ENCODE measurements at regions not wholly inside any gene's neighbourhood (a gene's known extent, or its start where the extent isn't known, plus 50 kb on each side); places are given as distances from the start of the nearest gene placed in this dataset.

DNA sequence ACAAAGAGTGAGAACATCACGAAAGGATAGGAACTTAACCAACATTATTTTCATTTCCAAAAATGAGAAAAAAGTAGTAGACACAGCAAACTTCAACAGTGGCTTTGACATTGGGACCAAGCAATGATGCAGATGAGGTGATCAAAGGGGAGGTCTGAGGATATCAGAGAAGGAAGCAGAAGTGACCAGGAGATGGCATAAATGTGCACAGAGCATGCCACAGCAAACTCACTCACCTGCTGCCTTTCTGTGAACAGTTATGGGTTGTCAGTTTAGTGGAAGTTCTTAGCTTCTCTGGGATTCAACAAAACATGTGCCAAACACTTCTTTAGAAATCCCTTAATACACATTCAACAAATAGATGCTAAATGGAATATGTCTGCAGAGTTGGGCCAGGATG lies 290.1 kb downstream of the PLPP3 start:
- Histone ChIP-seq H4K91ac (ENCODE audit: low read depth, low read length) (no peak overlapping the region), H2AFZ (ENCODE audit: insufficient read depth, low read length, poor library complexity) (no peak overlapping the region), H3K9ac (ENCODE audit: low read length) (no peak overlapping the region), H4K12ac (ENCODE audit: low read depth, low read length) (no peak overlapping the region), H2BK12ac (ENCODE audit: low read length) (no peak overlapping the region), H3K4me1 (ENCODE audit: control insufficient read depth in 1 of 2, insufficient read depth in 2 of 2, low read length in 2 of 2) (peaks cover 20 to 24% of the 10 kb centered on the region in 2 experiments), H3K18ac (ENCODE audit: low read length) (no peak overlapping the region), H4K8ac (ENCODE audit: low read depth, low read length) (no peak overlapping the region), H3K23ac (ENCODE audit: low read length) (no peak overlapping the region), H2AK5ac (ENCODE audit: low read length) (no peak overlapping the region), H3K79me1 (ENCODE audit: low read length) (peaks cover 4% of the 10 kb centered on the region), H2BK5ac (ENCODE audit: low read depth, low read length, poor library complexity) (no peak overlapping the region), H3K4ac (ENCODE audit: low read depth, low read length) (no peak overlapping the region), H3K14ac (ENCODE audit: low read length) (no peak overlapping the region), H3K79me2 (ENCODE audit: control insufficient read depth, insufficient read depth, low read length, poor library complexity) (no peaks in the 10 kb centered on the region), H3K9me3 (ENCODE audit: insufficient read depth, low read depth, low read length) (no peaks in the 10 kb centered on the region), H3K27ac (ENCODE audit: low read depth, low read length) (no peak overlapping the region), H3K36me3 (ENCODE audit: control insufficient read depth in 1 of 2, insufficient read depth in 2 of 2, low read length in 2 of 2) (no peaks in the 10 kb centered on the region), H3K27me3 (ENCODE audit: insufficient read depth, low read length) (no peaks in the 10 kb centered on the region), H3K4me2 (ENCODE audit: low read length) (no peak overlapping the region), H3K4me3 (ENCODE audit: low read depth, low read length) (no peak overlapping the region), H2BK120ac (ENCODE audit: insufficient read depth, low read length, poor library complexity) (no peak overlapping the region)
- WGBS (ENCODE audit: extremely low coverage, insufficient coverage, insufficient read length) = no CpG with 5 or more reads among the region's 1 CpG
- DNase-seq = no peak

DNA sequence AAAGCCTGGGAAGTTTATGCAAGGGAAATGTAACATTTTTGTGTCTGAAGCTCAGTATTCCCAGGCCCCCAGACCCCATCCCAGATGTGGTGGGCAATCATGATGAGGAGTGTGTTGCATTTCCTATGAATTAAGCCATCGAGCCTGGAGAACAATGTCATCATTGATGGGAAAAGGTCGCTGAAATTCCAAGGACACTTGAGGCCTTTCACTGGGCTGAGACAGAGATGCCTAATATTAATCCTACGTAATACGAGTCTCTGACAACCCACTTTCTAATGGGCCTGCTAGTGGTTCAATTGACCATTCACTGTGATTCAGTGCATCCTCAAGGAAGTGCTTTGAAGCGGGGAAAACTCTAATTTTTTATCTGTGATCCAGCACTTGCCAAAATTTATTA lies 291.6 kb downstream of the PLPP3 start:
- whole genome bisulfite sequencing (ENCODE audit: extremely low coverage, insufficient coverage, insufficient read length) = no CpG with 5 or more reads among the region's 5 CpGs
- no peaks in the 10 kb centered on the region for H3K79me2 ChIP-seq (ENCODE audit: control insufficient read depth, insufficient read depth, low read length, poor library complexity)

DNA sequence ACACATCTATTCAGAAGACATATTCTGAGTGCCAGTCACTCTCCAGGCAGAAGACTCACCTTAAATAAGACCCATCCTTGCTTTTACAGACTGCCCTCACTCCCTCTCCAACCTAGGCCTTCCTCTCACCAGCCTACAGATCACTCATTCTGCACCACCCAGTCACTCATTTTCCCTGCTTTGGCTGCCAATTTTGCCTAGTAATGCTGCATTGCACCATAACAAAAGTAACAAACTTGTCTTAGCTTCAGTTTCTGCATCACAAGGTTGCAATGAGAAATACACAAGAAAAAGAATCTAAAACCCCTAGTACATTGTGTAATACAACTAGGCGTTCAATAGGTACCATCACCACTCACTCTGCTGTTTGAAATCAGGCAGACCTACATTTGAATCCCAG lies 292.4 kb downstream of the PLPP3 start:
- no peak overlapping the region for H3K9ac ChIP-seq (ENCODE audit: low read length)
- no CpG with 5 or more reads among the region's 1 CpG for WGBS (ENCODE audit: extremely low coverage, insufficient coverage, insufficient read length)
- no peak overlapping the region for H3K23ac ChIP-seq (ENCODE audit: low read length)
- H4K91ac ChIP-seq (ENCODE audit: low read depth, low read length) = peak overlapping the region; percentile 39
- peak overlapping the region; percentile 32 for H3K27ac ChIP-seq (ENCODE audit: low read depth, low read length)
- H3K4ac ChIP-seq (ENCODE audit: low read depth, low read length) = no peak overlapping the region
- peak overlapping the region; percentile 36 for H4K8ac ChIP-seq (ENCODE audit: low read depth, low read length)
- no peak overlapping the region for H4K12ac ChIP-seq (ENCODE audit: low read depth, low read length)
- peak overlapping the region; percentile 69 for H2AK5ac ChIP-seq (ENCODE audit: low read length)
- no peak overlapping the region for H3K4me3 ChIP-seq (ENCODE audit: low read depth, low read length)
- H3K4me1 ChIP-seq (ENCODE audit: control insufficient read depth in 1 of 2, insufficient read depth in 2 of 2, low read length in 2 of 2) = peaks cover 20 to 24% of the 10 kb centered on the region in 2 experiments
- no peak overlapping the region for H2BK5ac ChIP-seq (ENCODE audit: low read depth, low read length, poor library complexity)
- H3K79me1 ChIP-seq (ENCODE audit: low read length) = peaks cover 4% of the 10 kb centered on the region
- H3K18ac ChIP-seq (ENCODE audit: low read length) = no peak overlapping the region
- no peak overlapping the region for H2BK12ac ChIP-seq (ENCODE audit: low read length)
- H3K36me3 ChIP-seq (ENCODE audit: control insufficient read depth in 1 of 2, insufficient read depth in 2 of 2, low read length in 2 of 2) = no peaks in the 10 kb centered on the region
- H2AFZ ChIP-seq (ENCODE audit: insufficient read depth, low read length, poor library complexity) = no peak overlapping the region
- H3K79me2 ChIP-seq (ENCODE audit: control insufficient read depth, insufficient read depth, low read length, poor library complexity) = no peaks in the 10 kb centered on the region
- no peak overlapping the region for H3K14ac ChIP-seq (ENCODE audit: low read length)
- peak overlapping the region; percentile 28 for H2BK120ac ChIP-seq (ENCODE audit: insufficient read depth, low read length, poor library complexity)
- H3K4me2 ChIP-seq (ENCODE audit: low read length) = no peak overlapping the region
- H3K9me3 ChIP-seq (ENCODE audit: insufficient read depth, low read depth, low read length) = no peaks in the 10 kb centered on the region
- DNase-seq = peak in 1 of 2 donors; percentile 23
- no peaks in the 10 kb centered on the region for H3K27me3 ChIP-seq (ENCODE audit: insufficient read depth, low read length)

More for the DNA sequence above, 291.6 kb downstream of the PLPP3 start:
- H3K23ac ChIP-seq (ENCODE audit: low read length) = no peak overlapping the region
- no peaks in the 10 kb centered on the region for H3K27me3 ChIP-seq (ENCODE audit: insufficient read depth, low read length)
- H3K27ac ChIP-seq (ENCODE audit: low read depth, low read length) = no peak overlapping the region
- no peak overlapping the region for H3K4me3 ChIP-seq (ENCODE audit: low read depth, low read length)
- H4K91ac ChIP-seq (ENCODE audit: low read depth, low read length) = no peak overlapping the region
- no peak overlapping the region for H2AFZ ChIP-seq (ENCODE audit: insufficient read depth, low read length, poor library complexity)
- no peaks in the 10 kb centered on the region for H3K9me3 ChIP-seq (ENCODE audit: insufficient read depth, low read depth, low read length)
- no peak overlapping the region for H3K18ac ChIP-seq (ENCODE audit: low read length)
- H3K4ac ChIP-seq (ENCODE audit: low read depth, low read length) = no peak overlapping the region
- no peak overlapping the region for H2BK120ac ChIP-seq (ENCODE audit: insufficient read depth, low read length, poor library complexity)
- no peak overlapping the region for H3K14ac ChIP-seq (ENCODE audit: low read length)
- no peak overlapping the region for H3K9ac ChIP-seq (ENCODE audit: low read length)
- no peak overlapping the region for H2BK12ac ChIP-seq (ENCODE audit: low read length)
- no peak overlapping the region for H2BK5ac ChIP-seq (ENCODE audit: low read depth, low read length, poor library complexity)
- no peaks in the 10 kb centered on the region for H3K36me3 ChIP-seq (ENCODE audit: control insufficient read depth in 1 of 2, insufficient read depth in 2 of 2, low read length in 2 of 2)
- DNase-seq = no peak
- H3K4me2 ChIP-seq (ENCODE audit: low read length) = no peak overlapping the region
- no peak overlapping the region for H4K8ac ChIP-seq (ENCODE audit: low read depth, low read length)
- no peak overlapping the region for H4K12ac ChIP-seq (ENCODE audit: low read depth, low read length)
- no peak overlapping the region for H2AK5ac ChIP-seq (ENCODE audit: low read length)
- peaks cover 4% of the 10 kb centered on the region for H3K79me1 ChIP-seq (ENCODE audit: low read length)
- H3K4me1 ChIP-seq (ENCODE audit: control insufficient read depth in 1 of 2, insufficient read depth in 2 of 2, low read length in 2 of 2) = peaks cover 20 to 24% of the 10 kb centered on the region in 2 experiments

DNA sequence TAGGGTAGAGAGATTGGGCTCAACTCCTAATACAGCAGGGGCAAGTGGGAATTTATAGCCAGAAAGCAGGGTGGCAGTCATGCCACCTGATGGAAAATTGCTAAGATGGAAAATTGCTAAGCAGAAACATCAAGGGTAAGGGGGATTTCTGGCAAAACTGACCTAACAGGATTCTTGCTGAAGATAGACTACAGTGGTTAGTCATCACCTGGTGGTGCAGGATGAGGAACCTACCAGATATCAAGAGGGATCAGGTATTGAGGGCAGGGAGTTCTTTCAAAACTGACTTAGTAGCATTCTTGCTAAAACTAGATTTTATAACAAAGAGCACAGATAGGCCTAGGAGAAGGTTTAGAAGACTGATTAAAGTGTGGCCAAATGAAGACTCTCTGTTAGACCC lies 292.9 kb downstream of the PLPP3 start:
- H2AFZ ChIP-seq (ENCODE audit: insufficient read depth, low read length, poor library complexity) = no peak overlapping the region
- H3K27me3 ChIP-seq (ENCODE audit: insufficient read depth, low read length) = no peaks in the 10 kb centered on the region
- peak; percentile 77 to 93 for DNase-seq
- H2BK5ac ChIP-seq (ENCODE audit: low read depth, low read length, poor library complexity) = no peak overlapping the region
- peaks cover 15 to 19% of the 10 kb centered on the region in 2 experiments for H3K4me1 ChIP-seq (ENCODE audit: control insufficient read depth in 1 of 2, insufficient read depth in 2 of 2, low read length in 2 of 2)
- H3K27ac ChIP-seq (ENCODE audit: low read depth, low read length) = peak overlapping the region; percentile 32
- no peak overlapping the region for H2AK5ac ChIP-seq (ENCODE audit: low read length)
- H3K4ac ChIP-seq (ENCODE audit: low read depth, low read length) = no peak overlapping the region
- no peak overlapping the region for H2BK120ac ChIP-seq (ENCODE audit: insufficient read depth, low read length, poor library complexity)
- no peak overlapping the region for H3K23ac ChIP-seq (ENCODE audit: low read length)
- peak overlapping the region; percentile 39 for H4K91ac ChIP-seq (ENCODE audit: low read depth, low read length)
- H3K14ac ChIP-seq (ENCODE audit: low read length) = no peak overlapping the region
- H3K79me2 ChIP-seq (ENCODE audit: control insufficient read depth, insufficient read depth, low read length, poor library complexity) = no peaks in the 10 kb centered on the region
- H3K4me3 ChIP-seq (ENCODE audit: low read depth, low read length) = no peak overlapping the region
- no peak overlapping the region for H4K8ac ChIP-seq (ENCODE audit: low read depth, low read length)
- H3K18ac ChIP-seq (ENCODE audit: low read length) = no peak overlapping the region
- H3K79me1 ChIP-seq (ENCODE audit: low read length) = peaks cover 4% of the 10 kb centered on the region
- H3K4me2 ChIP-seq (ENCODE audit: low read length) = no peak overlapping the region
- no peak overlapping the region for H2BK12ac ChIP-seq (ENCODE audit: low read length)
- H4K12ac ChIP-seq (ENCODE audit: low read depth, low read length) = no peak overlapping the region
- H3K9me3 ChIP-seq (ENCODE audit: insufficient read depth, low read depth, low read length) = no peaks in the 10 kb centered on the region
- no peak overlapping the region for H3K9ac ChIP-seq (ENCODE audit: low read length)
- H3K36me3 ChIP-seq (ENCODE audit: control insufficient read depth in 1 of 2, insufficient read depth in 2 of 2, low read length in 2 of 2) = no peaks in the 10 kb centered on the region

All from trophoblast cell (in vitro differentiated cells and primary cell).